ENCODE measurements at regions not wholly inside any gene's neighbourhood (a gene's known extent, or its start where the extent isn't known, plus 50 kb on each side); places are given as distances from the start of the nearest gene placed in this dataset.
"Not testable (repeated sequence)": the region's sequence is repeated elsewhere in the genome, so short reads cannot be mapped to it uniquely, and the experiment has no call there.

- Mint-ChIP-seq H3K9me3 (peaks cover 7% of the 10 kb centered on the region), H3K27me3 (no peaks in the 10 kb centered on the region), H3K4me1 (ENCODE audit: low read depth) (no peaks in the 10 kb centered on the region), H3K36me3 (ENCODE audit: low read depth) (no peaks in the 10 kb centered on the region), H3K27ac (no peak overlapping the region), H3K4me3 (no peak overlapping the region)
Observed at GRCh38 chr5:165360366-165360765, 1854.9 kb downstream of the MAT2B start.

GRCh38 chr5:165360784-165361542 lies 1855.5 kb downstream of the MAT2B start:
- H3K27me3 Mint-ChIP-seq: no peaks in the 10 kb centered on the region
- H3K27ac Mint-ChIP-seq: no peak overlapping the region
- peaks cover 12% of the 10 kb centered on the region for H3K9me3 Mint-ChIP-seq
- no peaks in the 10 kb centered on the region for H3K36me3 Mint-ChIP-seq (ENCODE audit: low read depth)
- no peaks in the 10 kb centered on the region for H3K4me1 Mint-ChIP-seq (ENCODE audit: low read depth)
- H3K4me3 Mint-ChIP-seq: no peak overlapping the region

GRCh38 chr5:165370233-165370632 lies 1864.8 kb downstream of the MAT2B start:
- H3K9me3 Mint-ChIP-seq: peaks cover 6% of the 10 kb centered on the region
- H3K27ac Mint-ChIP-seq: no peak overlapping the region
- H3K27me3 Mint-ChIP-seq: no peaks in the 10 kb centered on the region
- no peaks in the 10 kb centered on the region for H3K4me1 Mint-ChIP-seq (ENCODE audit: low read depth)
- no peaks in the 10 kb centered on the region for H3K36me3 Mint-ChIP-seq (ENCODE audit: low read depth)
- no peak overlapping the region for H3K4me3 Mint-ChIP-seq

- H3K9me3 Mint-ChIP-seq: peaks cover under 1% of the 10 kb centered on the region
- H3K27me3 Mint-ChIP-seq: no peaks in the 10 kb centered on the region
- H3K36me3 Mint-ChIP-seq (ENCODE audit: low read depth): no peaks in the 10 kb centered on the region
- no peak overlapping the region for H3K27ac Mint-ChIP-seq
- H3K4me1 Mint-ChIP-seq (ENCODE audit: low read depth): no peaks in the 10 kb centered on the region
- no peak overlapping the region for H3K4me3 Mint-ChIP-seq
Observed at GRCh38 chr5:165370794-165371193, 1865.4 kb downstream of the MAT2B start.

- H3K27ac Mint-ChIP-seq: no peak overlapping the region
- no peaks in the 10 kb centered on the region for H3K27me3 Mint-ChIP-seq
- no peaks in the 10 kb centered on the region for H3K36me3 Mint-ChIP-seq (ENCODE audit: low read depth)
- no peaks in the 10 kb centered on the region for H3K4me1 Mint-ChIP-seq (ENCODE audit: low read depth)
- no peak overlapping the region for H3K4me3 Mint-ChIP-seq
- no peaks in the 10 kb centered on the region for H3K9me3 Mint-ChIP-seq
Observed at GRCh38 chr5:165375201-165375600, 1869.8 kb downstream of the MAT2B start.

GRCh38 chr5:165393839-165394238 lies 1888.4 kb downstream of the MAT2B start:
- Mint-ChIP-seq H3K27ac (no peak overlapping the region), H3K27me3 (no peaks in the 10 kb centered on the region), H3K4me1 (ENCODE audit: low read depth) (no peaks in the 10 kb centered on the region), H3K36me3 (ENCODE audit: low read depth) (no peaks in the 10 kb centered on the region), H3K9me3 (peaks cover 29% of the 10 kb centered on the region), H3K4me3 (no peak overlapping the region)

GRCh38 chr5:165397516-165397915 lies 1892.1 kb downstream of the MAT2B start:
- Mint-ChIP-seq H3K9me3 (peaks cover 9% of the 10 kb centered on the region), H3K4me1 (ENCODE audit: low read depth) (no peaks in the 10 kb centered on the region), H3K36me3 (ENCODE audit: low read depth) (no peaks in the 10 kb centered on the region), H3K27me3 (no peaks in the 10 kb centered on the region), H3K4me3 (no peak overlapping the region), H3K27ac (no peak overlapping the region)

- Mint-ChIP-seq H3K36me3 (ENCODE audit: low read depth) (no peaks in the 10 kb centered on the region), H3K27ac (no peak overlapping the region), H3K27me3 (no peaks in the 10 kb centered on the region), H3K9me3 (peaks cover 9% of the 10 kb centered on the region), H3K4me1 (ENCODE audit: low read depth) (no peaks in the 10 kb centered on the region), H3K4me3 (no peak overlapping the region)
Observed at GRCh38 chr5:165400086-165400485, 1894.7 kb downstream of the MAT2B start.

GRCh38 chr5:165404917-165405316 lies 1899.5 kb downstream of the MAT2B start:
- Mint-ChIP-seq H3K9me3 (peaks cover 25% of the 10 kb centered on the region), H3K36me3 (ENCODE audit: low read depth) (no peaks in the 10 kb centered on the region), H3K4me3 (no peak overlapping the region), H3K4me1 (ENCODE audit: low read depth) (no peaks in the 10 kb centered on the region), H3K27ac (no peak overlapping the region), H3K27me3 (no peaks in the 10 kb centered on the region)

GRCh38 chr5:165405340-165405739 lies 1899.9 kb downstream of the MAT2B start:
- Mint-ChIP-seq H3K4me1 (ENCODE audit: low read depth) (no peaks in the 10 kb centered on the region), H3K4me3 (no peak overlapping the region), H3K27me3 (no peaks in the 10 kb centered on the region), H3K36me3 (ENCODE audit: low read depth) (no peaks in the 10 kb centered on the region), H3K27ac (no peak overlapping the region), H3K9me3 (peaks cover 25% of the 10 kb centered on the region)

GRCh38 chr5:165407352-165407751 lies 1901.9 kb downstream of the MAT2B start:
- Mint-ChIP-seq H3K4me1 (ENCODE audit: low read depth) (no peaks in the 10 kb centered on the region), H3K36me3 (ENCODE audit: low read depth) (no peaks in the 10 kb centered on the region), H3K9me3 (peaks cover 25% of the 10 kb centered on the region), H3K27ac (no peak overlapping the region), H3K27me3 (no peaks in the 10 kb centered on the region), H3K4me3 (no peak overlapping the region)

GRCh38 chr5:165410476-165410875 lies 1905.1 kb downstream of the MAT2B start:
- Mint-ChIP-seq H3K4me1 (ENCODE audit: low read depth) (no peaks in the 10 kb centered on the region), H3K27me3 (no peaks in the 10 kb centered on the region), H3K9me3 (peaks cover 42% of the 10 kb centered on the region), H3K4me3 (no peak overlapping the region), H3K27ac (no peak overlapping the region), H3K36me3 (ENCODE audit: low read depth) (no peaks in the 10 kb centered on the region)

GRCh38 chr5:165411532-165411931 lies 1906.1 kb downstream of the MAT2B start:
- not testable (repeated sequence) for H3K4me1 Mint-ChIP-seq (ENCODE audit: low read depth); H3K36me3 Mint-ChIP-seq (ENCODE audit: low read depth); H3K27ac Mint-ChIP-seq; H3K4me3 Mint-ChIP-seq; H3K27me3 Mint-ChIP-seq
- peaks cover 42% of the 10 kb centered on the region for H3K9me3 Mint-ChIP-seq

- Mint-ChIP-seq H3K4me1 (ENCODE audit: low read depth) (no peaks in the 10 kb centered on the region), H3K9me3 (peaks cover 13% of the 10 kb centered on the region)
Observed at GRCh38 chr5:165420493-165420892, 1915.1 kb downstream of the MAT2B start.

GRCh38 chr5:165423697-165424299 lies 1918.4 kb downstream of the MAT2B start:
- no peak overlapping the region for H3K27ac Mint-ChIP-seq
- no peak overlapping the region for H3K4me3 Mint-ChIP-seq
- H3K9me3 Mint-ChIP-seq: peaks cover 13% of the 10 kb centered on the region
- H3K4me1 Mint-ChIP-seq (ENCODE audit: low read depth): no peaks in the 10 kb centered on the region
- no peaks in the 10 kb centered on the region for H3K27me3 Mint-ChIP-seq
- H3K36me3 Mint-ChIP-seq (ENCODE audit: low read depth): no peaks in the 10 kb centered on the region

More at GRCh38 chr5:165420493-165420892, 1915.1 kb downstream of the MAT2B start:
- Mint-ChIP-seq H3K27ac (no peak overlapping the region), H3K36me3 (ENCODE audit: low read depth) (no peaks in the 10 kb centered on the region), H3K27me3 (no peaks in the 10 kb centered on the region), H3K4me3 (no peak overlapping the region)

GRCh38 chr5:165425594-165425993 lies 1920.2 kb downstream of the MAT2B start:
- no peaks in the 10 kb centered on the region for H3K4me1 Mint-ChIP-seq (ENCODE audit: low read depth)
- no peaks in the 10 kb centered on the region for H3K27me3 Mint-ChIP-seq
- H3K4me3 Mint-ChIP-seq: no peak overlapping the region
- H3K36me3 Mint-ChIP-seq (ENCODE audit: low read depth): no peaks in the 10 kb centered on the region
- H3K9me3 Mint-ChIP-seq: peaks cover 13% of the 10 kb centered on the region
- no peak overlapping the region for H3K27ac Mint-ChIP-seq
